Bronchial epithelial cell (primary cell): ENCODE measurements at regions not wholly inside any gene's neighbourhood (a gene's known extent, or its start where the extent isn't known, plus 50 kb on each side); places are given as distances from the start of the nearest gene placed in this dataset.
A peak's percentile ranks its signal among the peaks of the same experiment; 100 is the strongest.

Source experiments
- DNase-seq: peaks from one replicate; pipeline ENCODE4 v3.0.0-alpha.2; 2010; ENCODE audit warnings: low read depth
- FAIRE-seq: peaks from 2 replicates; lab custom pipeline; 2011; peaks lifted over from hg19 to GRCh38; lab: Jason Lieb, UNC
- H3K27me3 ChIP-seq: 2 replicates; pipeline ENCODE4 v1.5.1; 2011; ENCODE audit warnings: low read length; ENCODE audit not compliant: control insufficient read depth, insufficient read depth
- H3K36me3 ChIP-seq: 2 replicates; pipeline ENCODE4 v1.5.1; 2011; ENCODE audit warnings: low read length; ENCODE audit not compliant: control insufficient read depth, insufficient read depth
- H3K4me3 ChIP-seq: 2 replicates; pipeline ENCODE4 v1.5.1; 2011; ENCODE audit warnings: mild to moderate bottlenecking, low read depth, low read length, control low read depth
- CTCF ChIP-seq: IDR thresholded peaks from 2 replicates; pipeline ENCODE4 v1.5.1; 2011; ENCODE audit warnings: mild to moderate bottlenecking, moderate library complexity, low read length, control low read depth, inconsistent platforms; ENCODE audit not compliant: insufficient read depth, severe bottlenecking

- DNase-seq, result no peak
- no peak for FAIRE-seq
- Histone ChIP-seq H3K4me3 (no peak overlapping the region), H3K36me3 (no peaks in the 10 kb centered on the region), H3K27me3 (no peaks in the 10 kb centered on the region)
- TF ChIP-seq CTCF, result no peak
Measured at GRCh38 chr2:100716581-100716980, 103.4 kb upstream of the NPAS2 start.

- FAIRE-seq (no peak), DNase-seq (no peak)
- no peaks in the 10 kb centered on the region for H3K27me3 ChIP-seq
- H3K36me3 ChIP-seq, result no peaks in the 10 kb centered on the region
- no peak overlapping the region for H3K4me3 ChIP-seq
- TF ChIP-seq CTCF, result no peak
Measured at GRCh38 chr2:100718065-100718629, 101.8 kb upstream of the NPAS2 start.

- Histone ChIP-seq H3K4me3 (no peak overlapping the region), H3K36me3 (no peaks in the 10 kb centered on the region), H3K27me3 (no peaks in the 10 kb centered on the region)
- no peak for TF ChIP-seq CTCF
- FAIRE-seq, result no peak
- DNase-seq, result no peak
Measured at GRCh38 chr2:100720445-100720844, 99.5 kb upstream of the NPAS2 start.

- Histone ChIP-seq H3K4me3 (no peak overlapping the region), H3K36me3 (no peaks in the 10 kb centered on the region), H3K27me3 (no peaks in the 10 kb centered on the region)
- FAIRE-seq, result no peak
- TF ChIP-seq CTCF, result no peak
- peak; percentile 68 for DNase-seq
Measured at GRCh38 chr2:100721693-100722092, 98.2 kb upstream of the NPAS2 start.

- no peak for TF ChIP-seq CTCF
- H3K27me3 ChIP-seq, result peaks cover 1% of the 10 kb centered on the region
- no peaks in the 10 kb centered on the region for H3K36me3 ChIP-seq
- FAIRE-seq, result no peak
- DNase-seq, result no peak
- no peak overlapping the region for H3K4me3 ChIP-seq
Measured at GRCh38 chr2:100722125-100722524, 97.8 kb upstream of the NPAS2 start.

GRCh38 chr2:100726866-100727265 lies 93.1 kb upstream of the NPAS2 start:
- FAIRE-seq (no peak), DNase-seq (no peak)
- no peak for TF ChIP-seq CTCF
- H3K36me3 ChIP-seq, result no peaks in the 10 kb centered on the region
- H3K27me3 ChIP-seq, result peaks cover 1% of the 10 kb centered on the region
- H3K4me3 ChIP-seq, result no peak overlapping the region
